HG03045 (cell line): ENCODE measurements at regions not wholly inside any gene's neighbourhood (a gene's known extent, or its start where the extent isn't known, plus 50 kb on each side); places are given as distances from the start of the nearest gene placed in this dataset.
"Not testable (repeated sequence)": the region's sequence is repeated elsewhere in the genome, so short reads cannot be mapped to it uniquely, and the experiment has no call there.

Source experiments
- ATAC-seq: cut with Tn5 transposase; IDR thresholded peaks from one replicate; pipeline ENCODE4 v1.9.1; 2021; ENCODE audit warnings: mild to moderate bottlenecking, moderate library complexity; ENCODE audit not compliant: unreplicated experiment

- ATAC-seq: no peak
Observed at GRCh38 chr13:61215601-61216000, 200.0 kb downstream of the PCDH20 start.

GRCh38 chr13:61215116-61215515 lies 200.5 kb downstream of the PCDH20 start:
- no peak for ATAC-seq

GRCh38 chr13:61214551-61214950 lies 201.1 kb downstream of the PCDH20 start:
- no peak for ATAC-seq

- not testable (repeated sequence) for ATAC-seq
Observed at GRCh38 chr13:61205898-61206297, 209.8 kb downstream of the PCDH20 start.

- ATAC-seq: no peak
Observed at GRCh38 chr13:61204025-61204424, 211.6 kb downstream of the PCDH20 start.

GRCh38 chr13:61202042-61202441 lies 213.6 kb downstream of the PCDH20 start:
- ATAC-seq: no peak

GRCh38 chr13:61192826-61193225 lies 222.8 kb downstream of the PCDH20 start:
- ATAC-seq: no peak

- no peak for ATAC-seq
Observed at GRCh38 chr13:61188057-61188456, 227.6 kb downstream of the PCDH20 start.

- ATAC-seq: no peak
Observed at GRCh38 chr13:61187471-61187870, 228.2 kb downstream of the PCDH20 start.

GRCh38 chr13:61183670-61184069 lies 232.0 kb downstream of the PCDH20 start:
- ATAC-seq: no peak

GRCh38 chr13:61180234-61180633 lies 235.4 kb downstream of the PCDH20 start:
- ATAC-seq: no peak

- no peak for ATAC-seq
Observed at GRCh38 chr13:61179741-61180140, 235.9 kb downstream of the PCDH20 start.

GRCh38 chr13:61170856-61171255 lies 244.8 kb downstream of the PCDH20 start:
- ATAC-seq: no peak

GRCh38 chr13:61162636-61163035 lies 253.0 kb downstream of the PCDH20 start:
- ATAC-seq: no peak

- ATAC-seq: no peak
Observed at GRCh38 chr13:61162106-61162505, 253.5 kb downstream of the PCDH20 start.

GRCh38 chr13:61156753-61157152 lies 258.9 kb downstream of the PCDH20 start:
- no peak for ATAC-seq

GRCh38 chr13:61151062-61151461 lies 264.6 kb downstream of the PCDH20 start:
- ATAC-seq: no peak

GRCh38 chr13:61149331-61149730 lies 266.3 kb downstream of the PCDH20 start:
- ATAC-seq: no peak

GRCh38 chr13:61148691-61149315 lies 266.8 kb downstream of the PCDH20 start:
- no peak for ATAC-seq

- no peak for ATAC-seq
Observed at GRCh38 chr13:61148211-61148610, 267.4 kb downstream of the PCDH20 start.

- ATAC-seq: no peak
Observed at GRCh38 chr13:61146571-61146970, 269.1 kb downstream of the PCDH20 start.

- no peak for ATAC-seq
Observed at GRCh38 chr13:61146158-61146557, 269.5 kb downstream of the PCDH20 start.
